Activated CD4-positive, alpha-beta T cell treated with anti-CD3 and anti-CD28 coated beads, Interleukin-2, amount 50 U/mL, for 16 hours (primary cell): ENCODE measurements at regions not wholly inside any gene's neighbourhood (a gene's known extent, or its start where the extent isn't known, plus 50 kb on each side); places are given as distances from the start of the nearest gene placed in this dataset.
"Not testable (repeated sequence)": the region's sequence is repeated elsewhere in the genome, so short reads cannot be mapped to it uniquely, and the experiment has no call there.

Source experiments
- DNase-seq: peaks from one replicate; pipeline ENCODE4 v3.0.0-alpha.2; 2020

DNA sequence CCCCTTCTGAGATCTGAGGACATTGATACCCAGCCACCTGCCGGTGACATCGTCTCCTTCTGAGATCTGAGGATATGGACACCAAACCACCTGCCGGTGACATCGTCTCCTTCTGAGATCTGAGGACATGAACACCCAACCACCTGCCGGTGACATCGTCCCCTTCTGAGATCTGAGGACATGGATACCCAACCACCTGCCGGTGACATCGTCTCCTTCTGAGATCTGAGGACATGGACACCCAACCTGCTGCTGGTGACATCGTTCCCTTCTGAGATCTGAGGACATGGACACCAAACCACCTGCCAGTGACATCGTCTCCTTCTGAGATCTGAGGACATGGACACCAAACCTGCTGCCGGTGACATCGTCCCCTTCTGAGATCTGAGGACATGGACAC, 396.1 kb upstream of the TNRC6C start:
- DNase-seq: not testable (repeated sequence)

DNA sequence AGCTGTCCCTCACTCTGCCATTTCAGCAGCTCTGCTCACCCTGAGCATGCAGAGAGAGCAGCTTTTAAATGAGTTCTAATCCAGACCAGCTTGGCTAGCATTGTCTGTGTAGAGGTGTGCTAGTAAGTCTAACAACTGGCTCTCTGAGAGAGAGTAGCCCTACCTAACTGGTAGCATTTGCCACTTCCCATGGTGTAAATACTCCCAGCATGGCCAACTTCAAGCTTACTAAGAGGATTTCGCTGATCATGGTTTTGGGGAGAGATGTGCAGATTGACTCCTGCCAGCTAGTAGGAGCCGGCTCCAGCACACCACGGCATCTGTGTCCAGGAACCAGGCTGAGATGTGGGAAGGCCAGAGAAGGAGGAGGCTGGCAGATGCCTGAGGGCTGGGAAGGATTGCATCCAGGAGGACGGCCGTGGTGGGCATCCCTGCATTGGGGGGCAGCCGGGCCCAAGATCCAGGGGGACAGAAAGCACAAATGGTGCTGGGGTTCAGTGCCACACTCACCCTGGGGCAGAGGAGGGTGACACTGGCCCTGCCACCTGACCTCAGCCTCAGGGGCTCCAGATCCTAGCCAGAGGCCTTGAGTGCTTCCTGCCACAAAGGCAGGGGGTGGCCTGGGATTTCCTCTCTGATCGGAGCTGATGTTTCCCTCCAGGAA, 394.9 kb upstream of the TNRC6C start:
- DNase-seq: no peak

DNA sequence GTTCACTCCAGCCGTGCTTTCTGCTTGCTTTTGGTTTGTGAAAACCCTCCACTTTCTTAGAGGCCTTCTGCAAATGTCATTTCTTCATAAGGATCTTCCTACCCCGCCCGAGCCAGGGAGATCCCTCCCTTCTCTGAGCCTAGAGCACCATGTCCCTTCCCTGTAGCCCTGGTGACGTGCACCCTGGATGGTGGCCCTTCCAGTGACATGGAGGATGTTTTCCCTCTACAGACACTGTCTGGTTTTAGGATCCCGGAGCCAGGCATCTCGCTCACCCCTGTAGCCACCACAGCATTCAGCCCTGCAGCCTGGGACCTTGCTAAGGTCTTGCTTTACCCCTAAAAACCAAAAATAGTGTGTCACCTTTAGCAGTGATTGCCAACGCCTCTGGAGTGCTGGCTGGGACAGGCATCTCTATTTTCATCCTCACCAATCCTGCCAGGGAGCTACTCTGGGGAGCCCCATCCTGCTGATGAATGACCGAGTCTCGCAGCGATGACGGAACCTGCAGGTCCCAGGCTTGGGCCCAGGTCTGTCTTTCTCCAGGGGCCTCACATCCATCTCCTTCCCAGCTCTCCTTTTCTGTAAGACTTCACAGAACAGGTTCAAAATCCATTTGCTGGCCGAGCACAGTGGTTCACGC, 394.1 kb upstream of the TNRC6C start:
- DNase-seq: no peak

DNA sequence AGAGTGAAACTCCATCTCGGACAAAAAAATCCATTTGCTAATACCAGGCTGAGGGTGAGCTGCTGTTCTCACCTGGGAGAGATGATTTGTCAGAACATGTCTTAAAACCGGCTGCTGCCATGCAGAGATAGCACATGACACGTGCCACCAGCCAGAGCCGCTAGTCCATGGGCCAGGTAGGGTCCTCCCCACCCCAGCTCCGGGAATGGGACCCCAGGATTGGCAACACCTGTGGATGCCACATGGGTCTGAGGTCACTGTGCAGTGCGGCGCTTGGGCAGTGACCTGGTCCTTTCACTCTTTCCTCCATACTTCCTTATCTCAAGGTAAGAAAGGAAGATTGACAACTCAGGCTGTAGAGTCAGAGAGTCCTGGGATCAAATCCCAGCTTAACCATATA, 393.3 kb upstream of the TNRC6C start:
- no peak for DNase-seq

DNA sequence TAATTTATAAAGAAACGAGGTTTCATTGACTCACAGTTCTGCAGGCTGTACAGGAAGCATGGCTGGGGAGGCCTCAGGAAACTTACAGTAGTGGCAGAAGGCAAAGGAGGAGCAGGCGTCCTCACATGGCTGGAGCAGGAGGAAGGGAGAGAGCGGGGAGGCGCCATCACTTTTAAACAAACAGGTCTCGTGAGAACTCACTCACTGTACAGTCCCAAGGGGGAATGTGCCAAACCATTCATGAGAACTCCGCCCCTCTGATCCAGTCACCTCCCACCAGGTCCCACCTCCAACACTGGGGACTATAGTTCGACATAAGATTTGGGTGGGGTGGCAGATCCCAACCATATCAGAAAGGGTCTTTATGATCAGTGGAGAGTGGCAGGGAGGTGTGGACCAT, 392.4 kb upstream of the TNRC6C start:
- no peak for DNase-seq

DNA sequence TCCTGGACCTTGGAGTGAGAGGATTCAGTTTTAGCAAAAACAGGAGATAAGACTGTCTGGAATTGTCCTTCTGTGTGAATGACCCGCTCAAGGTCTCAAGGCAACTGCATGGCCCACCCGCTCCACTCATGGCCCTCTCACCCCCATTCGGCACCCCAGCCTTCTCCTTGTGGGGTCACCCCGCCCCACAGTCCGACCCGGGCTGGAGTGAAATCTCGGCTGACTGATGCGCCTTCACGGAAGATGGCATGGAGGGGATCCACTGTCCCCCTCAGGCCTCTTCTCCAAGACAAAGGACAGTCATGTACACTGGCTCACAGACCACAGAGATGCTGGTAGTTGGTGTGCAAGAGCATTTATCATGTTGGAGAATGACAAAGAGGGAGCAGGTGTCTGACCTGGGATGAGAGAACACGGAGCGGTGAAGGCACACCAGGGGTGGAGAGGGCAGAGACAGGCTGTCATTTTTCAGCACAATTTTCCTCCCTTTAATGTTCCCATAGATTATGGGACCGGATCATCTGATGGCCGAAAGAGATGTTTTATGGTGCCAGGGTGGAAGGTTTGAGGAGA, 391.9 kb upstream of the TNRC6C start:
- no peak for DNase-seq

DNA sequence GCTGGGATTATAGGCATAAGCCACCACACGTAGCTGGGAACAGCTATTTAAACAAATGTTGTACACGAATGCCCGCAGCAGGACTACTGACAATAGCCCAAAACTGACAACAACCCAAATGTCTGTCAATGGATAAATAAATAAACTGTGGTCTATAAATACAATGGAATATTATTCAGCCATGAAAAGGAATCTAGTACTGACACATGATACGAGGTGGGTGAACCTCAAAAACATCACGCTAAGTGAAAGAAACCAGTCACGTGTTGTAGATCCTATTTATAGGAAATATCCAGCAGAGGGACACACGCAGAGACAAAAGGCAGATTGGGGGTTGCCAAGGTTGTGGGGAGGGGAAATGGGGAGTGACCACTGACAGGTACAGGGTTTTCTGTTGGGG, 390.0 kb upstream of the TNRC6C start:
- DNase-seq: no peak

DNA sequence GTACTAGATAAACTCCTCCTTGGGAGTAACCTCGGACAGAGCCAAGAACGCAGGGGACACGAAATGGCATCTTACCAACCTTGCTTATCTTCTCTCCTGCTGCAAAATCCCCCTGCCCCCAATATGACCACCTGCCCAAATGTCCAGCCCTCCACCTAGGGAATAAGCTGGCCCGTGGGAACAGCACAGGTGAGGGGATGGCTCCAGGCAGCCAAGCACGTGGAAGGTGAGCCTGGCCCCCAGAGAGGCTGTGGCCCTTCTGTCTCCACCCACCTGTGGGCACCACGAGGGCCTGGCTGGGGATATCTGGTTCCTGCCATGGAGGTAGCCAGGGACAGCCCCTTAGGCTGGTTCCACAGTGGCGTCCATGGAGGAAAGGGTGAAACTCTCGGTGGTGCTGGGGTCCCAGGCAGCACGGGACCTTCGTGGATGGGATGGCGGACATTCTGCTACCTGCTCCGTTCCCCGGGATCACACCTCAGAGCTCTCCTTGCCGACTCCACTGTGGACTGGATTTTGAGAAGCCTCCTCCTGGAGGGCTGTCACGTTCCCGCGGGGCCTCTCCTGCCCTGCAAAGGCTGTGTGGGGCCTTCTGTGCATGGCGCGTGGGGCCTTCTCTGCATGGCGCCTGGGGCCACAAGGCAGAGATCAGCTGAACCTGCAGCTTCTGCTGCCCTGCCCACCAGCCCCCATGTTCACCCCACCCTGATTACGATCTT, 388.5 kb upstream of the TNRC6C start:
- no peak for DNase-seq

DNA sequence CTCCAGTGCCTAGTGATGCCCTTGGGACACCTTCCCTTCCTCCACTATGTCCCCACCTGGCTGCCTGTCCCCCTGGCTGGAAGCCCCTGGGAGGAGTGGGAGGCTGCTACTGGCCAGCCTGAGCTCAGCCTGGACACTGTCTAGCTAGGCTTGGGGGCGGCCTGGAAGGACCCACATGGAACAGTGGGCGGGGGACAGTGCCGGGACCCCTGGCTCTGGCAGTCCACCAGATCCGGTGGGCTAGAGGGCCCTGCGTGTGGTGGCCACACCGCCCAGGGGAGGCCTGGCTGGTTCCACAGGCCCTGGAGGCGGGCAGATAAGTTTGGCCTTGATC, 388.0 kb upstream of the TNRC6C start:
- no peak for DNase-seq

DNA sequence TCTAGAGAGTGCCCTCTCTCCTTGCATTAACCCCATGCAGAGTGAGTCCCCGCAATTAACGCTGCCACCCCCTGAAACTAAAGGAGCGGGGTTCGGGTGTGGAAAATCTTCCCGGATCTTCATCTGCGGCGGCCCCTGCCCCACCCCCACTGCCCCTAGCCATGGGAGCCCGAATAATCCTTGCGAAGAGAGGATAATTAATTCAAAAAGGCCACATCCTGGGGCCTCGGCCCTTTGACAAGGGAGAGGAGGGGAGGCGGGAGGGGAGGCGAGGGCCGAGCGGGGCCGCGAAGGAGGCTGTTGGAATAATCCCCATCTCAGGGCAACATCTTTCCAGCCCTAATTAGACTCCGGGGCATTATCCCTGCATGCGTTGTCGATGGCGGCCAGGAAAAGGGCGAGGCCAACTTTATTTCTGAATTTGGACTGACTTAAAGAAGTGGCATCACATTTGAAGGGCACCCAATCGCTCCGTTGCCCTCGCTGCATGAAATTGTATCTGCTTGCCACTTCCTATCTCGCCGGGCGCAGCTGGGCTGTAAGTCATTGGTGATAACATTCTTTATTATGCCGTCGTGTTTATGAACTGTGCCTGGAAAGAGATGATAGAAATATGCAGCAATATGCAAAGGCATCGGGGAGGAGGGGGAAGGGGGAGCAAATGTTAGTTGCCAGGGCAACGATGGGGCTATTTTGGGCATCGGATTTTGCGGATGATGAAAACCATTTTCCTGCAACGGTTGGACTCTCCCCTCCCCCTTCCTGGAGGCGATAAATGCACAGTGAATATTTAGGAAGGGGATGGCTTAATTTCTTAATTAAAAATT, 387.1 kb upstream of the TNRC6C start:
- DNase-seq: no peak

DNA sequence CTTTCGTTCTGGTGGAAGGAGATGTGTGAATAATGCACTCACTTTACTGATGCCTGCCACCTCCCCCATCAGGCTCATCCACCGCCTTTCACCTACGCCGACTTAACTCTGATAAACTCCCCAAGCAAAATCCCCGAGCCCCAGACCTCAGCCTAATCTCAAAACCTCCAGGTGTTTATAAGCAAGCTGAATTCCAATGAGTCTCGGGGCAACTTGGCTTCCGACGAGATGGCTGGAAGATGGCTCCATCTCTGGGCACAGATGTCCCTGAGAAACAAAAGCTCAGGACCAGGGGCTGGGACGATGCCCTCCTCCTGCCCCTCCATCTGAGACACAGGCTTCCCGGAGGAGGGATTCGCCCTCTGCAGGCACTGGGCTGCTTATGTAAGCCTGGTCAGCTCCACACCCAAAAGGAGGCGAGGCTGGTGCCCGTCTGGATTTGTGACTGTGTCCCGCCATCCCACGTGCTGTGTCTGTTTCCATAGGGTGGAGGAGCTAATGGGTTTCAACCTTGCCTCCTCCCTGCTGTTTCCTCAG, 386.4 kb upstream of the TNRC6C start:
- no peak for DNase-seq

DNA sequence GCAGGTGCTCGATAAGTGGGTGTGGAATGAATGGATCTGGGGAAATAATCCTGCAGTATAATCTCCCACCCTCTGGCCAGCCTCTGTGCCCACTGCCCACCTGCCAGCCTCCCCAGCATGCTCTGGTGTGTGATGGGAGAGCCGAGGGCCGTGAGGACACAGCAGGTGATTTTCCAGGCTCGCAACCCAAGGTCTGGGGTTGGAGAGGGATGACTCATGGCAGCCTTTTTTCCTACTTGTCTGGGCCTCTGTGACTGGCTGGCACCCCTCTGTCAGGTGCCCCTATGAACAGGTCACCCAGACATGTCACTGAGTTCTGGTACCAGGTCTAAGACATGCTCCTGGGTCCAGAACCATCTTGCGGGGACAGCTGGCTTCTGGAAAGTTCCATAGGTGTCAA, 385.7 kb upstream of the TNRC6C start:
- no peak for DNase-seq

DNA sequence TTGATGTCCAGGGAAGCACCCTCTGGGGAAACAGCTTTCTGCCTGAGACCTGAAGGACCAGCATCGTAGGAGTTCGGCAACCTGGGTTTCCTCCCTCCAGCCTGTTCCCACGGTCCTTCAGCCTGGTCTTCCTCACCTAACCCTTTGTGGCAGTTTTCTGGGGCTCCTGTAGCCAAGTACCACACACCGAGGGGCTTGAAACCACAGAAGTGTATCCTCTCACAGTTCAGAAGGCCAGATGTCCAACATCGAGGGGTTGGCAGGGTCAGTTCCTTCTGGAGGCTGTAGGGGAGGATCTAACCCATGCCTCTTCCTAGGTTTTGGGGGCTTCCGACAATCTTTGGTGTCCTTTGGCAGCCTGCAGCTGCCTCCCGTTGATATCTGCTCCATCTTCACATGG, 381.0 kb upstream of the TNRC6C start:
- DNase-seq: no peak

DNA sequence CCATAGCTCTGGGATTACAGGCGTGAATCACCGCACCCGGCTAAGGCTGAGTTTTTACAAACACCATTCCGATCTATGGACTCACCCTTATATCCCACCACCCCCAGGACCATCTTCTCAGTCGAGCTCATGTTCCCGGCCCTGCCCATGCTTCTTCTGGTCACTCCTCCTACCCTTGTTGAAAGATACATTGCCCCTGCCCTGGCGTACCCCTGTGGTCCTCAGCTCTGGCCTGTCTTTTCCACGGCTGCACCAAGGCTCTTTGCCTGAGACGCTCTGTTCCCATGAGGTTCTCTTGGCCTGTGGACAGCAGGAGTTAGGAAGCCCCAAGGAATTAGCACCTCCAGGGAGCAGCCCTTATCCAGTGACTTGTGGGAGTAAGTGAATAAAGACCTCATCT, 379.4 kb upstream of the TNRC6C start:
- DNase-seq: no peak

DNA sequence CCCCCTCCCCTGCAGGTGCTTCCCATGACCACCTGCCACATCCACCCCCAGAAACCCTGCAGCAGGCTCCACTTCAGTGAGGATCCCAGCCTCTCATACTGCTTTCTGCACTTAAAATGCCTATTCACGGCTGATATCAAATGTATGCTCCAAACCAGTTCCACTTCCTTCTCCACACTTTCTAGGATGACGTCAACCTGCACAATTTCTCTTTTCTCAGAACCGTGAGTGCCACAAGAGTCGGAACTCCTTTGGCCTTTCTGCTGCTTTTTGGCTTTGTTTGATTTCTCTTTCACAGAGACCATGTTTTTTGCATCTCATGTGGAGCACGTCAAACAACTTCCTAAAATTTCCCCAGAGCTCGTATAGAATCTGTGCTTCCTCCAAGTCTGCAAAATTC, 378.8 kb upstream of the TNRC6C start:
- DNase-seq: no peak

DNA sequence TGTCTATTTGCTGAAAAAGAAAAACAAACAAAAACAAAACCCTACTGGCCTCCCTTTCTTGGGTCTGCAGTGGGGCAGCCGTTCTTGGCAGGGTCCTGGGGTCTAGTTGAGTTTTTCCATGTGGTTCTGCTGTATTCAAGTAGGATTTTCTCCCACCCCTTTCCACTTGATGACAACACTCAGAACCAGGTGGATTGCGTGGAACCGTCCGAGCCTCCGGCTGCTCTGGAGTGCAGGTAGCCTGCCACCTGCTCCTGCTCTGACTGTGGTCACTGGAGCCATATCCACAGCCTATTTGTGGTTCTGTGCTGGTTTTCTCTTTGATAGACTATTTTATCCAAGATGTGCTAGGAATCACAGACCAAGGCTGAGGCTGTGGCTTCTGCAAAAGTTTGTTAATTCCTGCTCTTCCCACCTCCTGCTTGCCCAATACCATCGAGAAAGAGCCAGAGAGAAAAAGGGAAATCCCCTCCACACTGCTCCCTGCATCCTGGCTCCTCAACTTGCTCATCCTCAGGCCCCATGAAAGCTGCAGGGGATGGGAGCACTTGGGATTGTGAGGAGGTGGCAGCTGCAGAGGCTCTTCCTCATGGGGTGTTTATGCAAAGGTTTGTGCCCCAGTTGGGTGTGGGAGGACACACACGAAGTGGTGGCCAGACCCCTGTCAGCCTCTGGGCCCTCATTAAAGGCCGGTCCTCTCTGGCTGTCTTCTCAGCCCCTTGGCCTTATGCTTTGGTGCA, 377.8 kb upstream of the TNRC6C start:
- DNase-seq: no peak

DNA sequence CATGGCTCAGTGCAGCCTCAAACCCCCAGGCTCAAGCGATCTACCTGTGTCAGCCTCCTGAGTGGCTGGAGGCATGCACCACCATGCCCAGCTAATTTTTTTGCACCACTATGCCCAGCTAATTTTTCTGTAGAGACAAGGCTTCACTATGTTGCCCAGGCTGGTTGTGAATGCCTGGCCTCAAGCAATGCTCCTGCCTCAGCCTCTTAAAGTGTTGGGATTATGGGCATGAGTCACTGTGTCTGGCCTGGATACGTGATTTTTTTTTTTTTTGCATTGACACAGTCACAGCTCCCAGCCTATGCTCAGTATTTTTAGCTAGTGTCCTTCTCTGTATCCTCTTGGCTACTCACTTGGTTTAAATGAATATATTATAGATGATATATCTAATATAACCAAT, 377.0 kb upstream of the TNRC6C start:
- no peak for DNase-seq

DNA sequence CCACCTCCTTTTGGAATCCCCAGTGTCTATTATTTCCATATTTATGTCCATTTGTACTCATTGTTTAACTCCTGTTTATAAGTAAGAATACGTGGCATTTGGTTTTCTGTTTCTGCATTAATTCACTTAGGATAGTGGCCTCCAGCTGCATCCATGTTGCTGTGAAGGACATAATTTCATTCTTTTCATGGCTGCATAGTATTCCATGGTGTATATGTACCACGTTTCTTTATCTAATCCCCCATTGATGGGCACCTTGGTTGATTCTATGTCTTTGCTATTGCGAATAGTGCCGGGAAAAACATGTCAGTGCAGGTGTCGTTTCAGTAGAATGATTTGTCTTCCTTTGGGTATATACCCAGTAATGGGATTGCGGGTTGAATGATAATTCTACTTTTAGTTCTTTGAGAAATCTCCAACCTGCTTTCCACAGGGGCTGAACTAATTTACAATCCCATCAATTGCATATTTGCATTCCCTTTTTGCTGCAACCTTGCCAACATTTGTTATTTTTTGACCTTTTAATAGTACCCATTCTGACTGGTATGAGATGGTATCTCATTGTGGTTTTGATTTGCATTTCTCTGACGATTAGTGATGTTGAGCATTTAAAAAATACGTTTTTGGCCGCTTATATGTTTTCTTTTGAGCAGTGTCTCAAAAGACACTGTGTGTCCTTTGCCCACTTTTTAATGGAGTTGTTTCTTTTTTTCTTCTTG, 373.2 kb upstream of the TNRC6C start:
- no peak for DNase-seq

DNA sequence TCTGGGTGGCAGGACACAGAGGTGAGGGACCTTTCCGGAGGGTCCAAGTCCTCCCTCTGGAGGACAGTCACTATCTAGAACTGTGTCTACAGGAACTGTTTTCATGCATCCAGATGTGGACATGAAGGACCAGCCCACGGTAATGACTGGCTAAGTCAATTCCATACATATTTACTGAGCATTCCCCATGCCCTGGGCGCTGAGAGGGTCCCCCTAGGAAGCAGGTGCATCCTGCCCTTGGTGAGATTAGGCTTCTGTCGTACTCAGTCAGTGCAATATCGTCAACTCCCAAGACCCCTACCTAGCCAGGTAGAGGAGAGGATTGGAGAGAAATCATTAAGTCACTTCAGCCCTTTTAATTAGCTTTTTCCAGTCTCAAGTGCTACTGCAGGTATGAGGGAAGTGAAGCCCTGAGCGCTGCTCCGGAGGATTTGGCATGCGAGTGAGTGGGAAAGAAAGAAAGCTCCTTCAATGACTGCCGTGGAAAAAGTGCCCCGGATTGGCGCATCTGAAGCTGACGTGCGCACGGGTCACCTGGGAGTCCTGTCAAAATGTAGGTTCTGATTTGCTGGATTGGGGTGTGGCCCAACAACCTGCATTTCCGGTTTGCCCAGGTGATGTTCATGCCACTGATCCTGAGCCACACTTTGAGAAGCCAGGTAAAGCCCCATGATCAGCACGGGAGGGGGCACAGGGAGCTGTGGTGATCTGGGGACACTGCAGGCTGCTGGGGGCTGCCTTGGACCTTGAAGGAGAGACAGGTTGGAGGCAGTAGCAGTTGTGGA, 367.4 kb upstream of the TNRC6C start:
- DNase-seq: no peak

DNA sequence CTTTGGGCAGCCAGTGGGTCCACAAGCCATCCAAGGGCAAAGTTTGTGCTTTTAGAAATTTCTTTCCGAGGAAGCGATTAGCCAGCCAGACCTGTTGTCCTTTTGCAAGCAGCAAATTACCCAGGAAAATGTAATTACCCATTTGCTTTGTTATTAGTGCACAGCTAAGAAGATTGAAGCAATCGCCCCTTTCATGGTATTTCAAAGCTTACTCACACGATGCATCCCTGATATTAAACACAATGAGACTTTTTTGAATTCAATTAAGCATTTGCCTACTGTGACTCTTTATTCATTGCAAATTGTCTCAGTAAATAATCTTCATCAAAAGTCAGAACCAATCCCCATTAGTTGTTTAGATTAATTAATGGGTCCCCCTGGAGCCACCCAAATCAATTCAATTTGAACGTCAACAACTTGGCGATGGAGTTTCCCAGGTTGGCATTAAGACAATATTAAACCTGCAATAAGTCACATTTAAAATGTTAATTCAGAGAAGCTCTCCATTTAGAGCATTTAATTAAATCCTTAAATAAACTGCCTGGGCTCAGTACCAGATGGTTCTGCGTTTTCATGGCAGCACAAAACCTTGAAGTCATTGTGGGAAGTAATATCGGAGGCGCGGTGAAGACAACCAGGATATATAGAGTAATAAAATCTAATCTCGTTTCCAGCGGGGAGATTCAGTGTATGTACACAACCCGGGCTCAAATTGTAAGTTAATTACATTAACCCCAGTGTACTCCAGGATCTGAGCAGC, 366.2 kb upstream of the TNRC6C start:
- DNase-seq: no peak
